ENCODE measurements at regions not wholly inside any gene's neighbourhood (a gene's known extent, or its start where the extent isn't known, plus 50 kb on each side); places are given as distances from the start of the nearest gene placed in this dataset.

DNA sequence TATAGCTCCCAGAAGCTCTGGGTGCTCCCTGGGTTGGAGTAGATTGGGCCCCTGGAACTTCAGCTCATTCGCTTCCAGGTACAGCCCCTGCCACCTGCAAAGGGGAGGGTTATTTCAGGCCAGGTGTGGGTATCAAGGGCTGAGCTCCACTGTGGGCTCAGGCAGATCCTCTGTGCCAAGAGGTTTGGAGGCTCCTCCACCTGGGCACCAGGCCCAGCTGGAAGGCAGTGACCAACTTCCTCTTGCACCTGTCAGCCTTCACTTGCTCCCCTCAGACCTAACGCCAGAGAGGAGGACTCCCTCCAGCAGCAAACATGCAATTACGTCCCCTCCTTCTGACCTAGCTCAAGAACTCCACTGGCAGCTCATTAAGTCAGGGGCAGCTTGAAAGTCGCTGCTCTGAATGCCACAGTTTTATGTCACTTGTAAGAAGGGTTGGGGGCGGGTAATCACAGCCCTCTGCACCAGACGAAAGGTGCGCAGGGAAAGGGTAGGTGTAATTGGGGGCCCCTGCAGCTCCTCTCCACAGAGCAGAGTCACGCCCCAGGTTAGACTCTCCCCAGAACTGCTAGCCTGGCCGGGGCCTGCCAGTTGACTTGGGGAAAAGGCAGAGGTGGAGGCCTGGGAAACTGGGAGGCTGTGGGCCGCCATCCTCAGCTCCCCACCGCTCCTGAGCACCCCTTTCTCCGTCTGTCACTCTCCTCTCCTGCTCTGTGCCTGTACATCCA is 125.0 kb upstream of the TMPRSS2 start:
- TF ChIP-seq, protein P1, sequence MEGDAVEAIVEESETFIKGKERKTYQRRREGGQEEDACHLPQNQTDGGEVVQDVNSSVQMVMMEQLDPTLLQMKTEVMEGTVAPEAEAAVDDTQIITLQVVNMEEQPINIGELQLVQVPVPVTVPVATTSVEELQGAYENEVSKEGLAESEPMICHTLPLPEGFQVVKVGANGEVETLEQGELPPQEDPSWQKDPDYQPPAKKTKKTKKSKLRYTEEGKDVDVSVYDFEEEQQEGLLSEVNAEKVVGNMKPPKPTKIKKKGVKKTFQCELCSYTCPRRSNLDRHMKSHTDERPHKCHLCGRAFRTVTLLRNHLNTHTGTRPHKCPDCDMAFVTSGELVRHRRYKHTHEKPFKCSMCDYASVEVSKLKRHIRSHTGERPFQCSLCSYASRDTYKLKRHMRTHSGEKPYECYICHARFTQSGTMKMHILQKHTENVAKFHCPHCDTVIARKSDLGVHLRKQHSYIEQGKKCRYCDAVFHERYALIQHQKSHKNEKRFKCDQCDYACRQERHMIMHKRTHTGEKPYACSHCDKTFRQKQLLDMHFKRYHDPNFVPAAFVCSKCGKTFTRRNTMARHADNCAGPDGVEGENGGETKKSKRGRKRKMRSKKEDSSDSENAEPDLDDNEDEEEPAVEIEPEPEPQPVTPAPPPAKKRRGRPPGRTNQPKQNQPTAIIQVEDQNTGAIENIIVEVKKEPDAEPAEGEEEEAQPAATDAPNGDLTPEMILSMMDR (IDR thresholded peaks at IDR 0.05; ENCODE audit: control insufficient read depth, extremely low read depth, insufficient read depth) = no peak
- no peak overlapping the region for H3K4me3 ChIP-seq (ENCODE audit: low read depth, low read length)
- no peak for DNase-seq (ENCODE audit: low read depth)

DNA sequence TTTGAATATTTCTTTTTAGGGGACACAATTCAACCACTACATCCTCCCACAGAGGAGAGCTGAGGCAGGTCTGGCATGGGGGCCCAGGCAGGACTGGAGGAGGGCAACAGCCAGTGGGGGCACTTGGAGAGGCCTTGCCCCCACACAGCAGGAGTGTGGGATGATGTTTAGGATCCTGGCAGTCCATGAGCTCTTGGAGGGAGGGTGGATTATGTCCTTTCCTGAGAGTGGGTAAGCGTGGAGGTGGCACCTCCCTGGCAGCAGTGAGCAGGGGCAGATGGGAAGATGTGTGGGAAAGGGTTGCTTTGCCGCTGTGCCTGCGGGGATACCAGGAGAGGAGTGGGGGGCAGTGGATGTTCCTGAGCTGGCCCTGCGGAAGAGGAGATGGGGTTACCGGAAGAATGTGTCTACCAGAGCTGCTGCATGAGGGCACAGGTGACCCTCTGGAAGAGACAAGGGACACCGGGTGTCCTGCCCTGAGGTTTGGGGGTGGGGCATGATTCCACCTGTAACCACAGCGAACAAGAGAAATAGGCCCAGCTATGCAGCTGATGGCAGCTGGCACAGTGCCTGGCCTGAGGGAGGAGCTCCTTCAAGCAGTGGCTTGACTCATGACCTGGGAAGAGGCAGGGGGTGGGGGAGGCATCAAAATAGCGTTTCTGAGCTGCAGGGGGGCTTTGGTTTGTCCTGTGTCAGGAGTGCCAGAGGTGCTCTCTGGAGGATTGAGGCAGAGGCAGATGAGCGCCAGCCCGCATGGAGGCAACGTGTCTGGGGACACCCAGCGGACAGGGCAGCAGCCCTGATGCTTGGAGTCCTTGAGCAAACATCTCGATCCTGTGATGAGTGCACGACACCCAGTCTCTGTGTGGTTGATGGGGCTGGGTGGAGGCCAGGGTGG is 123.9 kb upstream of the TMPRSS2 start:
- no peak overlapping the region for H3K4me3 ChIP-seq (ENCODE audit: low read depth, low read length)
- no peak for DNase-seq (ENCODE audit: low read depth)
- TF ChIP-seq, protein P1 (IDR thresholded peaks at IDR 0.05; ENCODE audit: control insufficient read depth, extremely low read depth, insufficient read depth) = no peak

DNA sequence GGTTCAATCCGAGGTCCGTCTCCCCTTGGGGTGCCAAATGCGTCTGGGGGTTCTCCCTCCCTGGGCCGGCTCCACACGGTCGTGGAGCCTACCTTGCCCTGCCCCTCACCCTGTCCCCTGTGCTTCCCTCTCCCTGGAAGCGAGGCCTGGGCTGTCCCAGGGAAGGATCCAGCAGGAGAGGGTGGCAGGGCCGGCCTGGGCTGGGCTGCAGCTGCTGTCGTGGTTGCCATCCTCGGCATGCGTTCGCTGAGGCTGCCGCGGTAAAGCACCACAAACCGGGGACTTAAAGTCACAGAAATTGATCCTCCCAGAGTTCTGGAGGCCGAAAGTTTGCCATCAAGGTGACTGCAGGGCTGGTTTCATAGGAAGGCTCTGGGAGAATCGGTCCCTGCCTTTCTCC is 123.0 kb upstream of the TMPRSS2 start:
- TF ChIP-seq, protein P1 (IDR thresholded peaks at IDR 0.05; ENCODE audit: control insufficient read depth, extremely low read depth, insufficient read depth) = no peak
- no peak overlapping the region for H3K4me3 ChIP-seq (ENCODE audit: low read depth, low read length)
- DNase-seq (ENCODE audit: low read depth) = no peak

GRCh38 chr21:41630249-41630648 is 122.3 kb upstream of the TMPRSS2 start:
- TF ChIP-seq, protein P1 (IDR thresholded peaks at IDR 0.05; ENCODE audit: control insufficient read depth, extremely low read depth, insufficient read depth) = no peak
- DNase-seq (ENCODE audit: low read depth) = no peak
- H3K4me3 ChIP-seq (ENCODE audit: low read depth, low read length) = no peak overlapping the region

DNA sequence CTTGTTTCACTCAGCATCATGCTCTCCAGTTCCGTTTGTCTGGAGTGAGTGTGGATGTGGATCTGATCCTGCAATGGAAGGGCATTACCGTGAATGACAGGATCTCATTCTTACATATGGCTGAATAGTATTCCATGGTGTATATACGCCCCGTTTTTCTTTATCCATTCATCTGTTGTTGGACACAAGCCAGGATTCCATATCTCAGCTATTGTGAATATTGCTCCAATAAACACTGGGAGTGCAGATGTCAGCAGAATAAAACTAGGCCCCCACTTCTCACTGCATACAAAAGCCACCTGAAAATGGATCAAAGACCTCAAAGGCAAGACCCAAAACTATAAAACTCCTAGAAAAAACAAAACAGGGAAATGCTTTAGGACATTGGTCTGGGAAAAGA is 120.3 kb upstream of the TMPRSS2 start:
- no peak for DNase-seq (ENCODE audit: low read depth)
- no peak overlapping the region for H3K4me3 ChIP-seq (ENCODE audit: low read depth, low read length)
- TF ChIP-seq, protein P1 (IDR thresholded peaks at IDR 0.05; ENCODE audit: control insufficient read depth, extremely low read depth, insufficient read depth) = no peak

DNA sequence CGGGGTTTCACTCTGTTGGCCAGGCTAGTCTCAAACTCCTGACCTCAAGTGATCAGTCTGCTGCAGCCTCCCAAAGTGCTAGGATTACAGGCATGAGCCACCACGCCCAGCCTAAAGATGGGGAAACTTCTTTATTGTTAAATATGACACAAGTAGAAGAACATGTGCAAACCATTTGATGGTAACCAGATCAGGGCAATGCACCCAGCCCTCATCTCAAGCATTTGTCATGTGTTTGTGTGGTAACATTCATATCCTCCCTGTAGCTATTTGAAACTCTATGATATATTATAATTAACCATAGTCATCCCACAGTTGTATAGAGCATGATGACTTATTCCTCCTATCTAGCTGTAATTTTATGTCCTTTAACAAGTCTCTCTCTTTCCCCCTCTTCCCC is 119.5 kb upstream of the TMPRSS2 start:
- DNase-seq (ENCODE audit: low read depth) = no peak
- H3K4me3 ChIP-seq (ENCODE audit: low read depth, low read length) = no peak overlapping the region
- TF ChIP-seq, protein P1 (IDR thresholded peaks at IDR 0.05; ENCODE audit: control insufficient read depth, extremely low read depth, insufficient read depth) = no peak

Data from LNCaP clone FGC (cell line).